GM21737 (cell line): ENCODE measurements at regions not wholly inside any gene's neighbourhood (a gene's known extent, or its start where the extent isn't known, plus 50 kb on each side); places are given as distances from the start of the nearest gene placed in this dataset.

Source experiments
- ATAC-seq: cut with Tn5 transposase; IDR thresholded peaks from one replicate; pipeline ENCODE4 v1.9.1; 2021; ENCODE audit warnings: mild to moderate bottlenecking, moderate library complexity; ENCODE audit not compliant: unreplicated experiment

DNA sequence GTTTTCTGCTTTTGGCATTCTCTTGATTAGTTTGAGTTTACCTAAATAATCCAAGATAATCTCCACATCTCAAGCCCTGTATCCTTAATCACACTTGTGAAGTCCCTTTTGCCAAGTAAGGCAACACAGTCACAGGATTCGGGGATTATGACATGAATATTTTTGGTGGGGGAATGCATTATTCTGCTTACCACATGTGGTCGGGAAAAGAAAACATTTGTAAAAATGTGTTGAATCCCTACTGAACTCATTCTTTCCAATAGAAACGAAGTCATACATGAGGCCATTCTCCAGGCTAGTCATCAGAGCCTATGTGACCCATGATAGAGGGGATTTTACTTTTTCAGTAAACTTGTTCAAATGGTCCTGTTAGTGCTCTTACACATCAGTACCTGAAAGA, 58.5 kb upstream of the PRICKLE1 start:
- ATAC-seq = no peak

DNA sequence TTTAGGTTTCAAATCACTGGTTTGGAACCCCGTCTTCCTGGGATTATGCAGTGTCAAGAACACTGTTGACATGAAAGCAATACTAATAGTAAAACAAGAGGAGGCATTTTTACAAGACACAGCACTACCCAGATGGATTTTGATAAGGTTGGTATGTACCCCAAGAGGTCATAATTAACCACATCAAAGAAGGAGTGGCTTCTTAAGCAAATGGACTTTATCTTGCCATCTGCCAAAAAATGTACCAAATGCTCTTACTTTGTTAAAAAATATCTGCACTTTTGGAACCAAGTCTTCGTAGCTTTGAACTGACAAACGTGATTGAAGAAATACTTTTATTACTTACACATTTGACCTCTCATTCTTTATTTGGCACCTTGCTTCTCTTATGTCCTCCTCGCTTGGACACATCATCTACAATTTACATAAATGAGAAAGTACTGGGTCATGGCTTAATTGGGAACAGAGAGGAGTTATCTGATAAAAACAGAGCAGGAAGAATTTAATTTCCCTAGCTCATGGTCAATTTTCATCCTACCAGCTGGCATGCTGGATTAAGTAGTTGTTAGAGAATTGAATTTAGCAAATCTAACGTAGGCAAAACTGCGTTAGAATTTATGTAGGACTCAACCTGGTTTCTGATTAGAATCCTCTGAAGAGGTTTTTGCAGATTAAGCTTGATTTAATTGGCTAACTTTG, 54.5 kb upstream of the PRICKLE1 start:
- no peak for ATAC-seq

DNA sequence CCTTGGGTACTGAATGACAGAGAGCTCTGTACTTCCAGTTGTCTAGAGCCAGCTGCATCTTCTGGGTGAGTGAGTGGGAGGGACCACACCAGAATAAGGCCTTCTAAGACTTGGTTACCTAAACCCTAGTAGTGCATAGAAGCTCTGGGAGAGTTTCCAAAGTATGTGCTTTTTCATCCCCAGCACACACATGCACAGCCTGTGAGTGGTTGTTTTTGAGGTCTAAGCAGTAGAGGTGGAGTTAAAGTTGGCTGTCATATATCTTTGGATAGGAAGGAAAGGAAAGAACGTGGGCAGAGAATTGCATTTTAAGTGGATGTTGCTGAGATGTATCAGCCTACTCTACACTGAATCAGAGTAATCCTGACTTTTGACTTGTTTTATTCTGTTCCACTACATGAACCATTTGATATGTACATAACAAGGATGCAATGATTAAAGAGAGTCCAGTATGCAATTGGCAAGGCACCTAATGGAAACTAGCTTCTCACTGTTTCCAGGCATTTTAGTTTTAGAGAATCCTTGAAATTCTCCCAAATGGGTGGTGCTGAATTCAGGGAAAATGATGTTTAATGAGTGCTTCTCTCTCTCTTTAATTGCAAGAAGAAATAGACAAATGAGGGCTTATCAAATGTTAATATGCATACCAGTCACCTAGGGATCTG, 51.8 kb upstream of the PRICKLE1 start:
- ATAC-seq = no peak

DNA sequence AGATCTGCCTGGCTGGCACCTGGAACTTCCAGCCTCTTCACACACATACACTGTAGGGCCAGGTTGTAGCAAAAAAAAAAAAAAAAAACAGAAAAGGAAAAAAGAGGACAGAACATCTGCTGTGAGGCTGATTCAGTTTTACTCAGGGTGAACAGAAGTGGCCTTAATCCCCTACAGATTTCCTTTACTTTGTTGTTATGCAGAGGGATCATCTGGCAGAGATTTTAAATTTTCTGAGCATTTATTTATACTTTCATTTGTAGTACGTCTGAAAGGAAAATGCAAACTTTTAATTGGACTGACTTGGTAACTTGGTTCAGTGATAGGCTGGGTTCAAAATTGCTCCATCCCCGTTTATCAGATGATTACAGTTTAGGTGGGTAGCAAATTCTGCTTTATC, 50.8 kb upstream of the PRICKLE1 start:
- no peak for ATAC-seq

DNA sequence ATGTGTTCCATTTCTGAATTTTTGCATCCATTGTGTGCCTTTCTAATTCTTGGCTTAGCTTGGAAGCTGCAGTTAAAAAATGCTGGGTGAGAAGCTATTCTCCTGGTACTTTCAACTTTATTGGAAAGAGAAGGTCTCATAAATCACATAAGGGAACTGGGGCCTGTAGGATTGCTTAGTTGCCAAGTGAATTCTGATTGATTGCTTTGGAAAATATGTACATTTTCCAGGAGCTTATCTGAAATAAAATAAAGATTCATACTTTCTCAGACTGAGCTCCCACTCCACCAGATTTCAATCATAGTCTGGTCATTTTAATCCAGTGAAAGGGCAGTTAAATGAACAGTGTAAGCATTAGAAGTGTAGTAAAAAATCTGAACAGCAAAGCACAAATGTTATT, 50.0 kb upstream of the PRICKLE1 start:
- no peak for ATAC-seq
